Neural crest cell (in vitro differentiated cells): ENCODE measurements at regions not wholly inside any gene's neighbourhood (a gene's known extent, or its start where the extent isn't known, plus 50 kb on each side); places are given as distances from the start of the nearest gene placed in this dataset.

Experiments
- DNase-seq: peaks from one replicate; pipeline ENCODE4 v3.0.0; 2021; ENCODE audit warnings: low read depth, mixed read lengths, low spot score
- H3K27ac Mint-ChIP-seq: one replicate; pipeline ENCODE4 v1.8.0; 2021; ENCODE audit warnings: mild to moderate bottlenecking, mixed read lengths; ENCODE audit not compliant: unreplicated experiment
- H3K27me3 Mint-ChIP-seq: 2 replicates; pipeline ENCODE4 v1.8.0; 2021; ENCODE audit warnings: low read depth, mild to moderate bottlenecking, mixed read lengths
- H3K36me3 Mint-ChIP-seq: 2 replicates; pipeline ENCODE4 v1.8.0; 2021; ENCODE audit warnings: low read depth, mild to moderate bottlenecking, mixed read lengths
- H3K4me1 Mint-ChIP-seq: 2 replicates; pipeline ENCODE4 v1.8.0; 2021; ENCODE audit warnings: mixed read lengths
- H3K4me3 Mint-ChIP-seq: one replicate; pipeline ENCODE4 v1.8.0; 2021; ENCODE audit warnings: mild to moderate bottlenecking, mixed read lengths
- H3K9me3 Mint-ChIP-seq: 2 replicates; pipeline ENCODE4 v1.8.0; 2021; ENCODE audit warnings: mixed read lengths
- TF ChIP-seq, protein P1 (sequence below): fragments of 200-600 bp; sonication (generic); conservative IDR thresholded peaks from 2 replicates; pipeline ENCODE4 v1.5.0; 2021; ENCODE audit warnings: antibody characterized with exemption, mild to moderate bottlenecking

DNA sequence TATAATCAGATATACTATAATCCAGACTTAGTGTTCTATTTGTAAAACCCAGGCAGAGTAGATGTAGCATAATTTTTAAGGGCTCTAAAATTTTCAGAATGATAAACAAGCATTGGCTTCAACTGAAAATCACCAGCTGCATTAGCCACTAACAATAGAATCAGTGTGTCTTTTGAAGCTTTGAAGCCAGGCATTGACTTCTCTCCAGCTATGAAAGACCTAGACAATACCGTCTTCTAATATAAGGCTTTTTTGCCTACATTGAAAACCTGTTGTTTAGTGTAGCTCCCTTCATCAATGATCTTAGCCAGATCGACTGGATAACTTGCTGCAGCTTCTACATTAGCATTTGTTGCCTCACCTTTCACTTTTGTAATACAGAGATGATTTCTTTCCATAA lies 1877.3 kb upstream of the ACO1 start:
- Mint-ChIP-seq H3K36me3 (no peaks in the 10 kb centered on the region), H3K27ac (no peak overlapping the region), H3K4me1 (peaks cover 6% of the 10 kb centered on the region), H3K9me3 (no peaks in the 10 kb centered on the region), H3K27me3 (no peaks in the 10 kb centered on the region), H3K4me3 (no peak overlapping the region)
- TF ChIP-seq, protein P1, sequence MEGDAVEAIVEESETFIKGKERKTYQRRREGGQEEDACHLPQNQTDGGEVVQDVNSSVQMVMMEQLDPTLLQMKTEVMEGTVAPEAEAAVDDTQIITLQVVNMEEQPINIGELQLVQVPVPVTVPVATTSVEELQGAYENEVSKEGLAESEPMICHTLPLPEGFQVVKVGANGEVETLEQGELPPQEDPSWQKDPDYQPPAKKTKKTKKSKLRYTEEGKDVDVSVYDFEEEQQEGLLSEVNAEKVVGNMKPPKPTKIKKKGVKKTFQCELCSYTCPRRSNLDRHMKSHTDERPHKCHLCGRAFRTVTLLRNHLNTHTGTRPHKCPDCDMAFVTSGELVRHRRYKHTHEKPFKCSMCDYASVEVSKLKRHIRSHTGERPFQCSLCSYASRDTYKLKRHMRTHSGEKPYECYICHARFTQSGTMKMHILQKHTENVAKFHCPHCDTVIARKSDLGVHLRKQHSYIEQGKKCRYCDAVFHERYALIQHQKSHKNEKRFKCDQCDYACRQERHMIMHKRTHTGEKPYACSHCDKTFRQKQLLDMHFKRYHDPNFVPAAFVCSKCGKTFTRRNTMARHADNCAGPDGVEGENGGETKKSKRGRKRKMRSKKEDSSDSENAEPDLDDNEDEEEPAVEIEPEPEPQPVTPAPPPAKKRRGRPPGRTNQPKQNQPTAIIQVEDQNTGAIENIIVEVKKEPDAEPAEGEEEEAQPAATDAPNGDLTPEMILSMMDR = no peak
- no peak for DNase-seq

- no peak for DNase-seq
- no peaks in the 10 kb centered on the region for H3K36me3 Mint-ChIP-seq
- H3K9me3 Mint-ChIP-seq = peaks cover 9% of the 10 kb centered on the region
- TF ChIP-seq, protein P1 = no peak
- no peak overlapping the region for H3K27ac Mint-ChIP-seq
- H3K4me3 Mint-ChIP-seq = no peak overlapping the region
- peaks cover 6% of the 10 kb centered on the region for H3K4me1 Mint-ChIP-seq
- H3K27me3 Mint-ChIP-seq = no peaks in the 10 kb centered on the region
These were observed 1872.8 kb upstream of the ACO1 start for GRCh38 chr9:30511666-30512065.

- H3K9me3 Mint-ChIP-seq = peaks cover 7% of the 10 kb centered on the region
- TF ChIP-seq, protein P1 = no peak
- H3K4me3 Mint-ChIP-seq = no peak overlapping the region
- no peaks in the 10 kb centered on the region for H3K27me3 Mint-ChIP-seq
- no peaks in the 10 kb centered on the region for H3K4me1 Mint-ChIP-seq
- no peak overlapping the region for H3K27ac Mint-ChIP-seq
- no peak for DNase-seq
- no peaks in the 10 kb centered on the region for H3K36me3 Mint-ChIP-seq
These were observed 1865.3 kb upstream of the ACO1 start for GRCh38 chr9:30519166-30519565.

GRCh38 chr9:30519756-30520155 lies 1864.7 kb upstream of the ACO1 start:
- DNase-seq = no peak
- no peak overlapping the region for H3K4me3 Mint-ChIP-seq
- H3K27me3 Mint-ChIP-seq = no peaks in the 10 kb centered on the region
- H3K36me3 Mint-ChIP-seq = no peaks in the 10 kb centered on the region
- H3K27ac Mint-ChIP-seq = no peak overlapping the region
- H3K9me3 Mint-ChIP-seq = peaks cover 5% of the 10 kb centered on the region
- no peaks in the 10 kb centered on the region for H3K4me1 Mint-ChIP-seq
- TF ChIP-seq, protein P1 = no peak

DNA sequence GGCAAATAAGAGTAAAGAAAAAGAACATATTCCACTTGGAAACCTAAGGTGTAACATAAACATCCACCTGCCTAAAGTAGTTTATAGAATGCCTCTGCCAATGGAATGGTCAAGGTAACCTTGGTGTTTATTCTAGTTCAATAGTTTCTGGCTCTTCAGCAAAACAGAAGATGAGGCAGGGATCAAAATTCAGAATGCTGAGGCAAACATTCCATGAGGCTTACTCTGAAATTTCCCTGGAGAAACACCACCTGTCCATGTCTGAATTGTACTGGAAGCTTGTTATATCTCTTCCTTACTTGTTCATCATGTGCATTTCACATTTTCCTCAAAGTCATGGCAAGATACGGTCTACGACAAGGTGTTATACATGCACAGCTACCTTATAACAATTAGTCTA lies 1862.4 kb upstream of the ACO1 start:
- Mint-ChIP-seq H3K9me3 (no peaks in the 10 kb centered on the region), H3K4me3 (no peak overlapping the region), H3K27me3 (no peaks in the 10 kb centered on the region), H3K27ac (no peak overlapping the region), H3K4me1 (no peaks in the 10 kb centered on the region), H3K36me3 (no peaks in the 10 kb centered on the region)
- TF ChIP-seq, protein P1 = no peak
- no peak for DNase-seq

DNA sequence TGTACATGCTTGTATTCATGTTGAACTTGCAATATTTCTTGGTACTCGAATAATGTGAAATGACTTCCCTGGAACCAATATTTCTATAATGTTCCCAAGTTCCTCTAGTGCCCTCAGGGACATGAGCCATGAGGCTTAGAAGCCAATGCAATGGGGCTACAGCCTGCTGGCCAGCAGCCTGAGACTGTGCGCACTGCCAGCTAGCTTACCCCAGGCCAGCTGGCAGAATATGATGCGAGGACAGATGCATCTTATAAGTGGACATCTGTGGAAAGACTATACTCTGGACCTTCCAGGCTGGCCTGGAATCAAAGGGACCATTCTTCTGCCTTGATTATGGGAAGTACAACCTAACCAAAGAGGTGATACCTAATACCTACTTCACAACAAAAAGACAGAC lies 1862.0 kb upstream of the ACO1 start:
- Mint-ChIP-seq H3K36me3 (no peaks in the 10 kb centered on the region), H3K4me3 (no peak overlapping the region), H3K4me1 (no peaks in the 10 kb centered on the region), H3K27me3 (no peaks in the 10 kb centered on the region), H3K9me3 (no peaks in the 10 kb centered on the region), H3K27ac (no peak overlapping the region)
- TF ChIP-seq, protein P1 = no peak
- no peak for DNase-seq
